HEK293 (cell line): ENCODE measurements at regions not wholly inside any gene's neighbourhood (a gene's known extent, or its start where the extent isn't known, plus 50 kb on each side); places are given as distances from the start of the nearest gene placed in this dataset.

Source experiments
- ELK4 ChIP-seq: IDR thresholded peaks from 2 replicates; pipeline ENCODE4 v1.6.1; 2011; ENCODE audit warnings: mild to moderate bottlenecking, low read depth, low read length, borderline replicate concordance
- HIC1 ChIP-seq: fragments of 450-650 bp; formaldehyde crosslinking; IDR thresholded peaks from 2 replicates; pipeline ENCODE4 v1.5.1; 2016; ENCODE audit warnings: missing biosample characterization, missing genetic modification characterization
- INSM2 ChIP-seq: fragments of 450-650 bp; formaldehyde crosslinking; IDR thresholded peaks from 2 replicates; pipeline ENCODE4 v1.5.1; 2016; ENCODE audit warnings: missing biosample characterization, missing genetic modification characterization
- KLF10 ChIP-seq: fragments of 450-650 bp; IDR thresholded peaks from 2 replicates; pipeline ENCODE4 v1.5.1; 2018; ENCODE audit warnings: missing biosample characterization, mild to moderate bottlenecking, missing genetic modification characterization
- REST ChIP-seq: fragments of 450-650 bp; formaldehyde crosslinking; IDR thresholded peaks from 2 replicates; pipeline ENCODE4 v1.5.1; 2016; ENCODE audit warnings: missing biosample characterization, missing genetic modification characterization
- SP2 ChIP-seq: fragments of 450-650 bp; formaldehyde crosslinking; IDR thresholded peaks from 2 replicates; pipeline ENCODE4 v1.5.1; 2016; ENCODE audit warnings: missing biosample characterization, missing genetic modification characterization
- ZBTB10 ChIP-seq: fragments of 450-650 bp; formaldehyde crosslinking; IDR thresholded peaks from 2 replicates; pipeline ENCODE4 v1.5.1; 2016; ENCODE audit warnings: missing biosample characterization, missing genetic modification characterization
- ZBTB11 ChIP-seq: fragments of 450-650 bp; formaldehyde crosslinking; conservative IDR thresholded peaks from 2 replicates; pipeline ENCODE4 v1.5.1; 2016; ENCODE audit warnings: low read depth, missing biosample characterization, missing genetic modification characterization
- ZBTB21 ChIP-seq: fragments of 450-650 bp; formaldehyde crosslinking; IDR thresholded peaks from 2 replicates; pipeline ENCODE4 v1.5.1; 2017; ENCODE audit warnings: missing biosample characterization, missing genetic modification characterization
- ZNF214 ChIP-seq: fragments of 450-650 bp; formaldehyde crosslinking; IDR thresholded peaks from 2 replicates; pipeline ENCODE4 v1.5.1; 2017; ENCODE audit warnings: missing biosample characterization, mild to moderate bottlenecking, missing genetic modification characterization, borderline replicate concordance
- ZNF324 ChIP-seq: fragments of 450-650 bp; formaldehyde crosslinking; IDR thresholded peaks from 2 replicates; pipeline ENCODE4 v1.5.1; 2016; ENCODE audit warnings: missing biosample characterization, missing genetic modification characterization
- ZNF335 ChIP-seq: fragments of 450-650 bp; formaldehyde crosslinking; conservative IDR thresholded peaks from 2 replicates; pipeline ENCODE4 v1.5.1; 2016; ENCODE audit warnings: missing biosample characterization, missing genetic modification characterization
- ZNF549 ChIP-seq: fragments of 450-650 bp; IDR thresholded peaks from 2 replicates; pipeline ENCODE4 v1.5.1; 2018; ENCODE audit warnings: missing biosample characterization, missing genetic modification characterization, mild to moderate bottlenecking, inconsistent platforms, moderate library complexity
- ZNF555 ChIP-seq: fragments of 450-650 bp; formaldehyde crosslinking; conservative IDR thresholded peaks from 2 replicates; pipeline ENCODE4 v1.5.1; 2017; ENCODE audit warnings: missing biosample characterization, mild to moderate bottlenecking, missing genetic modification characterization, inconsistent platforms
- ZNF639 ChIP-seq: fragments of 450-650 bp; formaldehyde crosslinking; IDR thresholded peaks from 2 replicates; pipeline ENCODE4 v1.5.1; 2016; ENCODE audit warnings: missing biosample characterization, missing genetic modification characterization
- ZNF645 ChIP-seq: fragments of 450-650 bp; formaldehyde crosslinking; IDR thresholded peaks from 2 replicates; pipeline ENCODE4; 2016; ENCODE audit warnings: missing biosample characterization, missing genetic modification characterization
- ZNF692 ChIP-seq: fragments of 450-650 bp; formaldehyde crosslinking; IDR thresholded peaks from 2 replicates; pipeline ENCODE4 v1.5.1; 2016; ENCODE audit warnings: missing biosample characterization, missing genetic modification characterization
- ZSCAN18 ChIP-seq: fragments of 450-650 bp; formaldehyde crosslinking; IDR thresholded peaks from 2 replicates; pipeline ENCODE4 v1.5.1; 2016; ENCODE audit warnings: missing biosample characterization, missing genetic modification characterization

GRCh38 chr3:190972840-190973270 lies 110.4 kb upstream of the GMNC start (continued):
- TF ChIP-seq REST (tag by site-specific recombination) (no peak), KLF10 (peak; percentile 84), ZNF639 (tag by site-specific recombination) (peak; percentile 97), ELK4 (no peak), ZNF549 (no peak), SP2 (peak; percentile 58), ZNF645 (no peak), ZNF324 (tag by site-specific recombination) (no peak), ZNF555 (tag by site-specific recombination) (no peak), ZBTB10 (no peak), HIC1 (tag by site-specific recombination) (peak; percentile 95), ZSCAN18 (tag by site-specific recombination) (no peak), ZNF692 (tag by site-specific recombination) (peak; percentile 30; the same call in 1 of the 2 replicates), INSM2 (tag by site-specific recombination) (peak; percentile 99), ZNF214 (tag by site-specific recombination) (no peak), ZBTB11 (tag by site-specific recombination) (no peak), ZNF335 (no peak), ZBTB21 (tag by site-specific recombination) (peak; percentile 87)
